ENCODE measurements at regions not wholly inside any gene's neighbourhood (a gene's known extent, or its start where the extent isn't known, plus 50 kb on each side); places are given as distances from the start of the nearest gene placed in this dataset.

DNA sequence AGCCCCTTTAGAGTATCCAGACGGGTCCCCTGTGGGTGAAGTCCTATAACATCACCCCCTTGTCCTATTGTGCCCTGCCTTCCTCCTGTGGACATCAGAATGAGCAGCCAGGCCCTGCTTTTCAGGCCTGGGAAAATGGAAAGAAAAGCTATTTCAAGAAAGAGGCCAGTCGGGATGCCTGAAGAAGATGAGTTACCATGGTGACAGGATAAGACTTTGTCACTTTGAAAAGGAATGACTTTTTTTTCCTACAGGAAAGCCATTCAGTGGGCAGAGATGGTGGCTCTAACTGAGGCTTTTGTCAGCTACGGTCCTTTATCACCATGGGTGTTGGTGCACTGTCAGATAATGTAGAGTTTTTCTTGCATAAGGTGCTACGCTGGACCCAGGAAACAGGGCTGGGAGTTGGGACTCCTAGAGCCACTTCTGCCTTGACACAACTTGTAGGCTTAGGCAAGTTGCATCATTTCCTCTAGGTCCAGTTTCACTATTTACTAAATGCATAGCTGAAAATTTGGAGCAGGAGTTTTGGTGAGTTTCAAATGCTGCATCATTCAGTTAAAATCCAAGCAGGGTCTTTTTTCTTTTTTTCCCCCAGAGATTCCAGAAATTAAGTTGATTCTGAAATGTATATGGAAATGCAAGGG, 179.0 kb upstream of the ADRA1D start:
- FAIRE-seq = no peak

DNA sequence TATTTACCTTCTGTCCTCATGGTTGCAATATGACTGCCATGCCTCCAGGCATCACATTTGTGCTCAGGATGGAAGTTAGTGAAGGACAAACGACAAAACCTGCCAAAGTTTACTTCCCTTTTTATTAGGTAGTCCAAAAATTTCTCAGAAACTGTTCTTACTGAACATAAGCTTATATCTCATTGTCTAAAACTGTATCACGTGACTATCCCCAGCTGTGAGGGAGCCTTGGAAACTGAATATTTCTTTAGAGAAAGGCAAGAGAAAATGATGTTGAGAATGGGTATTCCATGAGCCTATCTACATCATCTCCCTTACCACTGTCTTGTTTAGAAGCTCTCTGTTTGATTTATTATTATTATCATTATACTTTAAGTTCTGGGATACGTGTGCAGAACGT, 169.1 kb upstream of the ADRA1D start:
- FAIRE-seq = no peak

DNA sequence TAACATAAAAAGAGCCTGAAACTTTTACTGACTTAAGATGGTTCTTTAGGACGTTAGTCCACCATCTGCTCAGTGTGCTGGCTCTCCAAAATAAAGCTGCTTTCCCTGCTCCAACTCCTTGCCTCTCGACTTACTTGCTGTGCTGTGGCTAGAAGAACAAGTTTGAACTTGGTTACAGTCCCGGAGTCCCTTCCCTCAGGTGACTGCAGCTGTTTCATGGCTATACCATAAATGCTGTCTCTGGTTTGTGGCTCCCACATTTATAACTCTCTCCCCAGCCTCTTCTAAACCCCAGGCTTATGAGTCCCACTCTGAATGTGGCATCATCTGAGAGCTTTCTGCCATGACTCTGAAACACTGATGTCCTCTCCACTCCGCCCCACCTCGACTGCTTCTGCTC, 166.2 kb upstream of the ADRA1D start:
- FAIRE-seq = no peak

DNA sequence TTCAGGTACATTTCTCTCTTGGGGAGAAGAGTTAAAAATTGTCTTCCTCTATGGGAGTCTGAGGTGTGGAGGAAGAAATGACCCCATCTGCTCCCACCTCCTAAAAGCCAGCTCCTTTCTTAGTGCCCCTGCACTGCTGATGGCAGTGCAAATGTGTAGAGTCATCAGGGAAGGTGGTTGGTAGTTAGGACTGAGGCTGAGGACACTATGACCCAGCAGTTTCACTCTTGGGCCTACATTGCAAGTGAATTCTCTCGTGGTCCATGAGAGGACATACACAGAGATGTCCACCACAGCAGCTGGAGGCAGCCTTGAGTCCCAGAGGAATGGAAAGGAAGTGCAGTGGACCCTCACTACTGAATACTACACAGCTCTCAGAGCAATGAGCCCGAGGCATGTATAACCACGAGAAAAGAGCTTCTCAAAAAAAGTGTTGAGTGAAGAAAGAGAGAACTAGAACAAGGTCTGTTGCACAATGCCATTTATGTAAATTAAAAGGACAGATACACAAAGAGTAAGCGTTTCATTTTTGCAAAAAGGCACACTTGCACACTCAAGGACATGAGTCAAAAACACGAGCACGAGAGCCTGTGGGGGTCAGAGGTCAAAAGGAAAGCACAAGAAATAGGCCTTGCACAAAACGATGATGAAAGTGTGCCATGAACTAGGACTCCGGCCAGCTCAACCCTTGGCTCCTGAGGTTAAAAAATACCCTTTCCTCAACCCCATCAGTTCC, 164.4 kb upstream of the ADRA1D start:
- FAIRE-seq = no peak

DNA sequence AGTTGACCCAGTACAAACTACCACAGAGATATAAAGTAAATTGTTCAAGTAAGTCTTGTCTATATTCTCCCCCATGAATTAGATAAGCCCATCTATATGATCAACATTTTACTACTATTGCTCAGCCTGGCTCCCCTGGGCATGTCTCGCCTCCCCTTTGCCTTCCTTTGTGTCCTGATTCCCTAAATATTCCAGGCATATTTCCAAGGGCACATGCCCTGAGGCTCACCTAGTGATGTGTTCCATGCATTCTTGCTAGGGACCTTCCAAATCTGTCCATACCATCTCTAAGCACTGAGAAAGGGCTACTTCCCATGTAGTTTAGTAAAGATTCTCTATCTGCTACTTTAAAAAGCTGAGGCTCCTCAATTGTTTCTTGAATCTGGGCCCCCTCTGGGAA, 163.1 kb upstream of the ADRA1D start:
- FAIRE-seq = no peak

DNA sequence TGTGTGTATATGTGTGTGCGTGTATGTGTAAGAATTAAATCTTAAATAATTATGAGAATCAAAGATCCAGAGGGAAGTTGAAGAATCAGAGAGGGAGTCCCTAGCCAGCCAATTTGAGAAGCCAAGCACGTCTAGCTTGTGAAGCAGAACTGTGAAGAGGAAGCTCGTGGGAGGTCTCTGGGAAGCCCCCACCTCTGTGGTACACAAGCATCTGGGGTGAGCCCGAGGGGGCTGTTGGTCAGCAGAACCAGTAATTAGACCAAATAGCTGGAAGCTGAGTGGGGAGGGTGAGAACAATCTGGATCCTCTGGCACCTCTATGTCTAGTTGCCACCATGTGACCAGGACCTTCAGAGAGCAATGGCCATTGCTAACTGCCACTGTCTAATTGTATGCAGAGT, 162.7 kb upstream of the ADRA1D start:
- no peak for FAIRE-seq

DNA sequence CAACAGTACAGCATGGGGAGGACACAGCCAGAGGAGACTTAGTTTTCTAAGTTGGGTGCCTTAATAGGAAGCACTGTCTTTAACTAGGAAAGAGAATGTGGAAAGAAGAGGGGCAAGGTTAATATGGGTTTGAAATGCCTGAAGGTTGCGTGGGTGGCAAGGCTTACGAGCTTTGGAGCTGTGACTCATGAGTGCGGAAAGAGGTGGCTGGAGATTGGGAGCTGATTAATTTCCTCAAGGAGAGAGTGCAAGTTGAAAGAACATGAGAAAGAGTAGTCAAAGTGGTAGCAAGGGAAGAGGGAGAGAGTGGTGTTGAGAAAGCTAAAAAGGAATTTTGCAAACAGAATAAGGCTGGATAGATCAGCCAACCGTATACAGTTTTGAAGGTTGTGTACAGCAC, 157.5 kb upstream of the ADRA1D start:
- no peak for FAIRE-seq

DNA sequence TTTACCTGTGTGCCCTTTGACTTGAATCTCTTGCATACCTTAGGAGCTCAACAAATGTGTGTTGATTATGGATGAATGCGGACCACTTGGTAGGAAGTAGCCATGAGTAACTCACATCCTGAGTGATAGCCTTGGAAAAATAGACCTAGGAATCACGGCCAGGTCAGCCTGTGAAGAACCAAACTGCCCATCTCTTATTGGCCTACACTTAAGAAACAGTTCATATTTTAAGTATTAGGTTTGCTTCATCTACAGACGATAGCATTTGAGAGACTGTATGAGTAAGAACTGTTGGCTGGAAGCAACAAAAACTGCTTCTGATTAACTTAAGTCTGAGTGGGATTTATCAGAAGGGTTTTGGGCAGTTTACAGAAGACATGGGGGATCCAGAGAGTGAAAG, 152.5 kb upstream of the ADRA1D start:
- FAIRE-seq = no peak

DNA sequence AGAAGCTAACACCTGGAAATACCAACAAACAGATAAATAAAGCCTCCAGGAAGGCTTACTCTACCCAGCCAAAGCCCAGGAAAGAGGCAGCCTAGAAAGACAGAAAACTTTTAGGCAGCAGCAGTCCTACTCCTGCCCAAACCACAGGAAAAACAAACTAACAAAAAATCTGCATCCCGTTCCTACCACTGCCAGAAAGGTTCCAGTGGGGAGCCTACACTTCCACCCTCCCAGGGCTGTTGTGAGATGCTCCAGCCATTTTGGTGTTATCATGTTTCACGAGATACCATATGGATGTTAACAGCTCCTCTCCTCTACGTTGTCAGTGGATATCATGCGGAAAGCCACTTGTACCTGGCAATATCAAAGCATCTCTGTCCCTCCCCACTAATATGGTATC, 135.9 kb upstream of the ADRA1D start:
- no peak for FAIRE-seq

DNA sequence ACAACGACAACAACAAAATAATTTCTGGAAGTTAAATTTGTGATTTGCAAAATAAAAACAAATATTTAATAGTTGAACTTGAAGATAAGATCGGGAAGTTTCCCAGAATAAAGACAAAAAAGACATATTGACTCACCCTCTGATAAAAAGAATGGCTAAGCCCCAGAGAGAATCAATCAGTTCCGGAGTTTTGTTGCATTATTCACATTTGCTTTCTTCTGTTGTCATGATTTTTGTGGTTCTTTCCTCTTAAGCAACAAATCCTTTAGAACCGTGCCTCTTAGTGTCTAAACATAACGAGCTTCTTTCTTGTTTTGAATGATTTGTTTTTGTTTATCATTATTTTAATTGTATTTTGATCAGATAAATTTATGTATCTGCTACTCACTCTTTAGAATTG, 134.9 kb upstream of the ADRA1D start:
- FAIRE-seq = no peak

DNA sequence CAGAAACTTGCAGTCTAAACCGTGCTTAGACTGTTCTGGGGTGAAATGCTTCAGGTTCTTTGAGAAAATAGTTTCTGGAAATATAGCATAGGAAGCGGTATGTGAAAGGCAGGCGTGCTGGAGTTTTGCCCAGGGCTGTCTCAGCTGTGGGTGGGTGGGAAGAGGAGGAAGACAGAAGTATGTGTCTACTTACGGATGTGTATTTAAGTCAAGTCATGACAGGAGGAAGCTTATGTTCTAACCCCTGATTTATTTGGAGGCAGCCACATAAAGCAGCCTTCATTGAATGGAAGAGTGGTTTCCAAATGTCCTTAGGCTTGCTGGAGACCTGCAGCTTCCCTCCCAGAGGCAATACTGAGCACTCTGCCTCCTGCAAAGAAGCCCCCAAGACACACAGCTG, 126.8 kb upstream of the ADRA1D start:
- no peak for FAIRE-seq

DNA sequence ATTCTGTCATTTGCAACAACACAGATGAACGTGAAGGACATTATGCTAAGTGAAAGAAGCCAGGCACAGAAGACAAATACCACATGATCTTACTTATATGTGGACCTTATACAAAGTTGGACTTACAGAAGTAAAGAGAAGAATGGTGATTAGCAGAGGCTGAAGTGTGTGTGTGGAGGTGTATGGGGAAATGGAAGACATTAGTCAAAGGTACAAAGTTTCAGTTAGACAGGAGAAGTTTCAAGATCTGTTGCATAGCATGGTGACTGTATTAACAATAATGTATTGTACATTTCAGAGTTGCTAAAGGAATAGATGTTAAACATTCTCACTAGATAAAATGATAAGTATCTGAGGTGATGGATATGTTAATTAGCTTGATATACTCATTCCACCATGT, 124.4 kb upstream of the ADRA1D start:
- no peak for FAIRE-seq

DNA sequence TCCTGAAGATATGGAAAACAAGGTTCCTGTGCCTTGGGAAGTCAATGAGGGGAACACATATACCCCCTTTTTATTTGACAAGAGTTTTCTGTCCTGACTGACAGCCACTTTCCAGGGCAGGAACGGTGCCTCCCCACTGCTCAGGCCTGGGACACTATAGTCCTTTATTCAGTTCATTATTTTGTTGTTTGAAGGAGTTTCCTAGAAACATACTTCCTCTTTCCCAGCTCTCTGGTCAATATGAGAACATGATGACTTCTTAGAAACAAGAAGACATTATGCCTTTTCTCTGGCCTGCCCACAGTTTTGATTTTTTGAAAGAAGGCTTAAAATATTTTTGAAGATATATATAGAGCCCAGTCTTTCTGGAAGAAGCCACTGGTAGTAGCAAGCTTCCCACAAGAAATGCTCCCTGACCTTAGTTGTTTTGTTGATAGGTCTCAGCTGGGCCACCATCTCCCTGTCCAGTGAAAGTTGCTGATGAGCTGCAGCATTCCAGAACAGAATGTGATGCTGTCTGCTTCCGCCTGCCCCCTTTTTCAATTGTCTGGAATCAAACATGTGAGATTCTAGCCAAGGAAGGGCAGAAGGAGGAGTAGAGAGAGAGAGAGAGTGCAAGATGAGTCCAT, 122.7 kb upstream of the ADRA1D start:
- no peak for FAIRE-seq

DNA sequence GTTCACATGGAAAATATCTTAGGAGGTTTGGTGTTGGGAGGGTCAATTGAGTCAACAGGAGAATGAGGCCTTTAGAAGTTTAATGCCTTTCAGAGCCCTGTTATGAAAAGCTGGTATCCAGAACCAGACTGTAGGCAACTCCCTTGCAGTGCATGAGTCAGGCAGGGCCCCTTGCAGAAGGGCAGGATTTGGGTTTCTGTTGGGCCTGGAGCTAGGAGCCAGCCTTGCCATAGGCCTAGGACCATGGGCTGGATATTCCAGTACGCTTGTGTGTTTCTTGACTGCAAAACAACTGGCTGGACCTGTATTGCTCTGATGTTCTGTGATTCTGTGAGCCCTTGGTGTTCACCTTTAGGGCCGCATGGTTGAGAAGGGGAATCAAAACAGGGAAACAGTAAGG, 121.8 kb upstream of the ADRA1D start:
- FAIRE-seq = no peak

DNA sequence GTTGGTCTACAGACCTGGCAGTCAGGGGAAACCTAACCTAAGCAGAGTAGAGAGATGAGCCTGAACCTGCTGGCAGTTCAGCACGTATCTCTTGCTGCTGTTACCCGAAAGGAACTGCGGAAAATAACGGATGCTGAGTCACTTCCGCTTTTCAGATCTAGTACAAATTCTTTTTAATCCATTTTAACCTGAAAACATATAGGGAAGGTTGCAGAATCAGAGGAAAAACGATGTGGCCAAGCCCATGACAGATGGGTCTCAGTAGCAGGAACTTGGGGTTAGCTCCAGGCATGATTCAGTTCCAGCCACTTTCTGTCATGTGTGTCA, 120.7 kb upstream of the ADRA1D start:
- FAIRE-seq = no peak

DNA sequence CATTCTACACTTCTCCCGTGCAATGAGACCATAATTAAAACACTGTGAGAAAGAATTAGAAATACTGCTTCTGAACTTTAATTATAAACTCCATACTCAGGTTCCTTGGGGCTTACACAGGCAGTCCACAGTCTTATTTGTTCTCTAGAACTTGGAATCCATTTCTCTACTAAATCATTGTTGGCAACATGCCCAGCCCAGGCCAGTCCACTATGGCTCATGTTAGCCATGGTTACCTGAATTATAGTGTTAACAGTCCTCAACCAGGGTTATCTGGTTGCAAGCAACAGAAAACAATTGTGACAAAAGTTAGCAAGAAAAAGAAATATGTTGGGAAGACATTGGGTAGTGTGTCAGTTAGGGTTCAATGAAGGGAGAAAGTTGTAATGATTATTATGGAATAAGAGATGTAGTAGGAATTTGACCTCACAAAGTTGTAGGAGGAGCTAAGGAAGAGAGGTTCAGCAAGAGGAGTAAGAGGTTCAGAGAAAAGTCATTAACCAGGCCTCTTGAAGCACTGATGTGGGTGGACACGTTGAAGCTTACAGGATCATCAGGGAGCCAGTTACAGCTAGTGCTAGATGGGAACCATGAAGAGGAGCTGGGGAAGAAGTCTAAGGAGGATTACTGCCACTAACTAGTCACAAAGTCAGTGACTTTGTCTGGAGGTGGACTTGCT, 120.2 kb upstream of the ADRA1D start:
- FAIRE-seq = no peak

DNA sequence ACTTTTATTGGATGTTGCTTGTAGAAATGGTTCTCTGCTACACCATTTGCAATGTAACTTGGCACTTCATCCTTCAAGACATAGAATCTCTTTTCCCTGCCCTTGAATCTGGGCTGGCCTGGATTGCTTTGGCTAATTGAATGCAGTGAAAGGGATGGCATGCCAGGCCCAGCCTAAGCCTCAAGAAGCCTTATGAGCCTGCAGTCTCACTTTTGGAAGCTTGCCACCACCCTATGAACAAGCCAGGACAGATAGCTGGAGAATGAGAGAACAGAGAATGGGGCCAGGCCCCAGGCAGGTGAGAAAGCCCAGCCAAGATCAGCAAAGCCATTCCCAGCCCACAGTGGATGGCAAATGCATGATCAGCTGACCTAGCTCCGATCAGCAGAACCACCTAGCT, 117.0 kb upstream of the ADRA1D start:
- no peak for FAIRE-seq

DNA sequence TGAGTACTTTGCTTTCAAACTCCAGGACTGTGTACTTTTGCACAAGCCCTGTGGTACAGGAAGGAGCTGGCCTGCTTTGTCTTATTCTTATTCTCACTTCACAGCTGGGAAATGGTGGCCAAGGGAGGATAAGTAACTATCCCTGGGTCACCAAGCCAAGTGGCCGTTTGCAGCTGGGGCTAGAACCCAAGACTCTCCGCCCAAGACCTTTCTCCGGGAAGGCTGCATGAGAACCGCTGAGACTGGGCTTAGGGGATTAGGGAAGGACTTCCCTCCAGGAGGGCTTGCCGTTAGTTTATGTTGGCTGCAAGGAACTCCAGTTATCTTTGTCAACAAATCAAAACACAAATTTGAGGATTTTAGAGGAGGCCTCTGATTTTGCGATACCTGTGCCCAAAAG, 109.5 kb upstream of the ADRA1D start:
- FAIRE-seq = no peak

DNA sequence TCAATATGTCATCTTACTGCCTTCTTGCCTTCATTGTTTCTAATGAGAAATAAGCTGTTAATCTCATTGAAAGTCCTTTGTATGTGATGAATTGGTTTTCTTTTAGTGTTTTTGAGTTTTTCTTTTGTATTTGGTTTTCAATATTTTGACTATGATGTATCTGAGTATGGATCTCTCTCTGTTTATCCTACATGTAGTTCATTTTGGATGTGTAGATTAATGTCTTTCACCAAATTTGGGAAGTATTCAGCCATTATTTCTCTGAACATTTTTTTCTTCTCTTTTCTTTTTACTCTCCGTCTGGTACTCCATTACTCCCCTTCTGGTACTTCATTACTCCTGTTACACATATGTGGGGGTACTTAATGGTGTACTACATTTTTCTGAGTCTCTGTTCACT, 103.3 kb upstream of the ADRA1D start:
- FAIRE-seq = no peak

DNA sequence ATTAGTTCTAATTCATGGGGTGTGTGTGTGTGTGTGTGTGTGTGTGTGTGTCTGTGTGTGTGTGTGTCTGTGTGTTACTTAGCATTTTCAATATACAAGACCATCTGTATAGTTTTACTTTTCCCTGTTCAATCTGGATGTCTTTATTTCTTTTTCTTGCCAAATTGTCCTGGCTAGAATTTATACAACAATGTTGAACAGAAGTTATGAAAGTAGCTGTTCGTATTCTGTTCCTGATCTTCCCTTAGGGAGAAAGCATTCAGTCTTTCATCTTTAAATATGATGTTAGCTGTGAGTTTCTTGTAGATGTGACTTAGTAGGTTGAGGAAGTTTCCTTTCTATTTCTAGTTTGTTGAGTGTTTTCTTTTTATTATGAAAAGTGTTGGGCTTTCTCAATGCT, 101.0 kb upstream of the ADRA1D start:
- FAIRE-seq = no peak

DNA sequence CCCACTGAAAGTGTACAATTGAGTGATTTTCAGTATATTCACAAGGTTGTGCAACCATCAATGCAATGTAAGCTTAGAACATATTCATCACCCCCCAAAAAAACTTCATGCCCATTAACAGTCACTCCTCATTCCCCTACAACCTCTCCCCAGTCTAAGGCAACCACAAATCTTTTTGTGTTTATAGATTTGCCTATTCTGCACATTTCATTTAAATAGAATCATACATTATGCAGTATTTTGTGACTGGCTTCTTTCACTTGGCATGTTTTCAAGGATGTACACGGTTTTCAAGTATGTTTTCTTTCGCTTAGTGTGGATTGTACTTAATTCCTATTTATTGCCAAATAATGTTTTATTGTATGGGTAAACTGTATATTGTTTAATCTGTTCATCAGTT, 95.6 kb upstream of the ADRA1D start:
- FAIRE-seq = no peak

DNA sequence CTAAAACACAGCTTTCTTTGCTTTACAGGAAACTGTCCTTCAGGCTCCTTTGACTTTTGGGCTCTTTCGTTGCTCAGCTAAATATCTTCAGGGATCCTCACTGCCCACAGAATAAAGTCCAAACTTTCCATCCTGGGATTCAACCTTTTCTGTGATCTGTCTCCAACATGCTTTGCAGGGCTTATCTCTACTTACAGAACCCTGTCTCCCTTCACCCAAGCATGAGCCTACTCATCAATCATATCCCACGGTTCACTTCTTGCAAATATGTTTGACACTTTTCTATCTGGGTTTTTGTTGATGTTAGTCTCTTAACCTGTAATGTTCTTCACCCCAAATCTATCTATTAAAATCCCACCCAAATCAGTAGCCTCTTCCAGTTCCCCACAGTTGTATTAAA, 93.5 kb upstream of the ADRA1D start:
- FAIRE-seq = no peak

DNA sequence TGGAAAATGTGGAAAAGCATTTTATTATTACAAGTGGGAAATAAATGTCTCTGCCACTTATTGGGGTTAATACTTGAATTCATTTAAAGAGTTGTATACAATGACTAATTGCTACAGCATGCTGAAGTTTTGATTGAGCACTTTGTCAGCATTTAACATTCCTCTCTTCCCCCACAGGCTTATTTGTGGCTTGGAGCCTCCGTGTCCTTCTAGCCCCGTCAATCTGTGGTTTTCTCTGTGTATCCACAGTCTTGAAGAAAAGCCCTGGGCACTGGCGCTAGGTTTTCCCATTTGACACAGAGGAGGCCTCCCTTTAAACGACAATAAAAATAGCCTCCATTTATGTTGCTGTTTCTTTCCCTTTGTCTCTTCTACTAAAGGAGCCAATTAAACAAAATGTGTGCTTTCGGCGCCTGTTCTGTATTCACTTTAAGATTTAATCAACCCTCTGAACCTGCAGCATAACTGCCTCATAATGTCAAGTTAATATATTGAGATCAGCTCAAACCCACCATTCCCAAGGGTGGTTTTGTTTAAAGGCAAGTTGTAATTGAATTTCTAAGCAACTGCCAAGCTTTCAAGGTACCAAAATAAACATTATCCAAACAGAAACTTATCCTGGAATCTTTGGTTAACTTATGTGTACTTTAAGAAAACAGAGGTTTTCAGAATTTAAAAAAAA, 92.9 kb upstream of the ADRA1D start:
- FAIRE-seq = no peak

DNA sequence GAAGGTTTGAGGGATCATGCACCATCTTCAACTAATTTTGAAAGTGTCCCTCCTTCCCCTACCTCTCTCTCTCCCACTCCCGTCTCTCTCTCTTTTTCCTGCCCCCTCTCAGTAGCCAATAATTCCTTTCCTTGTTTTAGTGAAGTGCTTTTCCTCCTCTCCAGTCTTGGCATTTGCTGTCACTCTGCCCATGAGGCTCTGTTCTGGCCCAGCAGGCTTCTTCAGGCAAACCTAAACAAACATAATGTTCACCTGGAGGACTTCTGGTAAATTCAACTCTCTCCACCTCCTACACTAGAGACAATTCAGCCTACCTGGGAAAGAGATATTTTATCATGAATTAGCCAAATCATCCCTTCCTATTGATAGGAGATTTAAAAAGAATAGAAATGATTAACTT, 86.6 kb upstream of the ADRA1D start:
- FAIRE-seq = no peak

Measured in islet of Langerhans (tissue), 1 donor.